HTR-8/SVneo (cell line): ENCODE measurements at regions not wholly inside any gene's neighbourhood (a gene's known extent, or its start where the extent isn't known, plus 50 kb on each side); places are given as distances from the start of the nearest gene placed in this dataset.
"Not testable (repeated sequence)": the region's sequence is repeated elsewhere in the genome, so short reads cannot be mapped to it uniquely, and the experiment has no call there.

Experiments used
- DNase-seq: peaks from one replicate; pipeline ENCODE4 v3.0.0; 2011; ENCODE audit warnings: low spot score, mixed read lengths; ENCODE audit not compliant: insufficient read length
- FAIRE-seq: peaks from 2 replicates; lab custom pipeline; 2011; peaks lifted over from hg19 to GRCh38; lab: Jason Lieb, UNC

DNA sequence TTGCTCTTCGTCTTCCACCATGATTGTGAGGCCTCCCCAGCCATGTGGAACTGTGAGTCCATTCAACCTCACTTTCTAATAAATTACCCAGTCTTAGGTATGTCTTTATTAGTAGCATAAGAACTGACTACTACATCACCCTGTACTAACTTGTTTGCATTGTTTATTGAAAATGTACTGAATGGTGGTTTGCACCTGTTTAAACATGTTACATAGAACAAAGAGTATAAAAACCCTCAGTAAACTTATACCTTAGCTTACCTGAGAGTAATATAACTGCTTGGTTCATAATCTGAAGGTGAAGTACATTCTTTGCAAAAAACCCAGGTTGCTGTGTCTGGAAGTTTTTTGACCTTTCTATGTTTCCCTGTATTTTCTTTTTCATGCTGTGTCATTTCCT, 777.8 kb downstream of the TBC1D32 start:
- no peak for DNase-seq
- FAIRE-seq: no peak

GRCh38 chr6:120553353-120553752, 780.9 kb downstream of the TBC1D32 start:
- DNase-seq (no peak), FAIRE-seq (no peak)

- no peak for FAIRE-seq
- DNase-seq: no peak
Observed at GRCh38 chr6:120545353-120545752, 788.9 kb downstream of the TBC1D32 start.

- FAIRE-seq: no peak
- no peak for DNase-seq
Observed at GRCh38 chr6:120534954-120535353, 799.3 kb downstream of the TBC1D32 start.

DNA sequence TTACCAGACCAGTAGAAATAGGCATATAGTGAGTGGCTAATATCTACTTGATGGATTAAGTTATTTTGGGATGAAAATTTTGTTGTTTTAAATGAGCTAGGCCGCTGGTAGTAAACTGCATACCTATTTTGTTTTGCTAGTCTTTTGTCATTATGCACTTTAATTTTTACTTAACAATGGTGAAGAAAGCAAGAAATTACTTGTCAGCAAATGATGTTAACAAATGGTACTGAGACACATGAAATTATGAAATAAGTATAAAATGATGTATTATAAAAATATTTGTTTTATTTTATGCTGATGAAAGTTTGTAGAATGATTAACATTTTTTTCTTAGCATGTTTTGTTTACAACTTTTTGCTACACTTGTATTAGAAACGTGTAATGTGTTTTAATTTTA, 807.7 kb downstream of the TBC1D32 start:
- FAIRE-seq (no peak), DNase-seq (no peak)

DNA sequence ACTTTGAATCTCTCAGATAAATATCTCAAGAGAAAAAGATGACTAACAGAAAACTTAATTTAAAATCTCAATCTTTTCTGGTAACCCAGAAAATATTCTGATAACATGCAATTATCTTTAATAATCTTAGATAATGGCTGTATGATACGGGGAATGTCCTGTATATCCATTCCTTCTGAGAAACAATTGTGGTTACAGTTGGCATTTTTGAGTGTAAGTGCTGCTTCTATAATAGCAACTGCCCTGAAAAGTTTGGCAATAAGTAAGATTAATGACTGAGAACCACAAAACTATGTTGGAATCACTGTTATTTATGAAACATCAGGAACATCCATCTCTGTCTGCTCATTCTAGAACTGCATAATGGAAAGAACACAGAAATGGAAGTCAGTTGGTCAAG, 819.7 kb downstream of the TBC1D32 start:
- FAIRE-seq (no peak), DNase-seq (no peak)

GRCh38 chr6:120511712-120512111, 822.6 kb downstream of the TBC1D32 start:
- FAIRE-seq: no peak
- no peak for DNase-seq

DNA sequence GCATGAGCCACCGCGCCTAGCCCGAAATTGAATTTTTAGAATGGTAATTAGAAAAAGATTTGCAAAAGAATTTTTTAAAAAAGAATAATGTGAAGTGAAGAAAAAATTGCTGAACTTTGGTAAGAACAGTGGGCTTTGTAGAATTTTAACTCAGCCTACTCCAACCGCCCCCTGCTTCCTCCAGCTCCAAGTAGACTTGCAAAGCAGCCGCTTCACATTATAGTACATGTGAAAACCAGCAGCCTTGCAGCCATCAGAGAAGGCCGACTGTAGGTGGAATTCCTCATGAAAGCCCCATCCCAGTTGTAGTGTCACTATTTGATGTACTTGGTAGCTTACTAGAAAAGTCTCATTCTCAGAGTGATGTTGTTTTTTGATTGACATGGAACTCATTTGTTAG, 835.6 kb downstream of the TBC1D32 start:
- DNase-seq (no peak), FAIRE-seq (no peak)

- FAIRE-seq: no peak
- DNase-seq: no peak
Observed at GRCh38 chr6:120496661-120497060, 837.6 kb downstream of the TBC1D32 start.

DNA sequence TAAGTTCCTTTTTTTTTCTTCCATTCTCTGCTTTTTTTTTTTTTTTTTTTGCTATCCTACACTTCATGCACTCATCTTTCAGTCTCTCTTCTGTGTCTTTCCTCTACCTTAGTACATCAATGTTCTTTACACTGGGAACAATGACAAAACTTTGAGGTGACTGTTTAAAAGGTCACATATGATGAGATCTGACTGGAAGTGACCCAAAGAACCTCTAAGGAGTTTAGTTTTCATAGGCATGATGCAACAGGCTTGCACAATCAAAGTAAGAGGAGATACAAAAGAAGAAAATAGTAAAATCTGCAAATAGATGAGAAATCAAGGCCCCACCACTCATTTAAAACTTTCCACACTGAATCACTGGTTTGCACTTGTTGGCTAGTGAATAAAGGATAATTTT, 840.8 kb downstream of the TBC1D32 start:
- no peak for DNase-seq
- FAIRE-seq: no peak

GRCh38 chr6:120489941-120490340, 844.3 kb downstream of the TBC1D32 start:
- no peak for DNase-seq
- no peak for FAIRE-seq

GRCh38 chr6:120484146-120484545, 850.1 kb downstream of the TBC1D32 start:
- FAIRE-seq (no peak), DNase-seq (no peak)

GRCh38 chr6:120478650-120479049, 855.6 kb downstream of the TBC1D32 start:
- FAIRE-seq: no peak

DNA sequence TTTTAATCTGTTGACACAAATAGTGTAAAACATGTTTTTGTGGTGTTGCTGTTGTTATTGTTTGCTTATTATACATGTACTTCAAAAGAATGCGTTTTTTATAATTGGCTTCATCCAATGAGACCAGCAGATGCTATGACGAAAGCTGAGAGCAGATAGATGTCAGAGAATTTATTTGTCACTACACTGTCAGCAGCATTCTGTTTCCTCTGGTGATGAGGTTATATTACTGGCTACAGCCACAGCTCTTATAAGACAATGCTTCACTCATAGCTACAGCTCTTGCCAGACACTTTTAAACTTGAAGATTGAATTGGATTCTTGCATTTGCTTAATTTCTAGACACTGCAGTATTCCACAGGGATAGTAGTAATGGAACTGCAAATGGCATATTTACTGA, 860.5 kb downstream of the TBC1D32 start:
- DNase-seq (no peak), FAIRE-seq (no peak)

More at GRCh38 chr6:120478650-120479049, 855.6 kb downstream of the TBC1D32 start:
- no peak for DNase-seq

DNA sequence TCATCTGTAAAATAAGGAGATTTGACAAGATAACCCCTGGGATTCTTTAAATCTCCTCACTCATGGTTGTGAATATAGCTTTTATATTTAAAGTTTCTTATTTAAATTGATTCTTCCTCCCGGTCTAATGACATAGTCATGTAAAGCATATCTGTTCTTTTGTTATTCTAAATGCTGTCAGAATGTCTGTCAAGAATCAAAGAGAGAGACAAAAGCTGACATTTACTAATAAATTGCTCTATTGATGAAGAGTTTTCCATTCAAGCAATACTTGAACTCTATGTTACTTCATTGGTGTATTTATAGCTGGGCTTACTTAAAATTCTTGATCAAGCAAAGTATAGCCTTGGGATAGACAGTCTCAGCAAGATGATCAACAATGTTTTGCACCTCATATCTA, 865.8 kb downstream of the TBC1D32 start:
- FAIRE-seq: no peak
- DNase-seq: no peak

DNA sequence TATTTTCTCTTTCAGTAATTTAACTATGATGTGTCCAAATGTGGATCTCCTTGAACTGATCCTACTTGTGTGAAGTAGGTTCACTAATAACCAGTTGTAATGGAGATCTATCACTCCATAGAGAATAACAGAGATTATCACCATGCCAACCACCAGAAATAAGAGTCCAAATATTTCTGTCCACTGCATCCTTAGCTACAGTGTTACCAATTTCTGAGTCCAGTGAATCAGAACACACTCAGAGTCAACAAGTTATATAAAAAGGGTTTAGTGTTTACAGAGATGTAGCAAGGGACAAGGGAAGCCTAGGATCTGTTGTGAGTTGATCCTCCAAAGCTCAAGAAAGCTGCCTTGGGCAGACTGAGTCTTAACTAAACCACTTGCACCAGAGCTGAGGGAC, 882.8 kb downstream of the TBC1D32 start:
- FAIRE-seq (no peak), DNase-seq (no peak)

DNA sequence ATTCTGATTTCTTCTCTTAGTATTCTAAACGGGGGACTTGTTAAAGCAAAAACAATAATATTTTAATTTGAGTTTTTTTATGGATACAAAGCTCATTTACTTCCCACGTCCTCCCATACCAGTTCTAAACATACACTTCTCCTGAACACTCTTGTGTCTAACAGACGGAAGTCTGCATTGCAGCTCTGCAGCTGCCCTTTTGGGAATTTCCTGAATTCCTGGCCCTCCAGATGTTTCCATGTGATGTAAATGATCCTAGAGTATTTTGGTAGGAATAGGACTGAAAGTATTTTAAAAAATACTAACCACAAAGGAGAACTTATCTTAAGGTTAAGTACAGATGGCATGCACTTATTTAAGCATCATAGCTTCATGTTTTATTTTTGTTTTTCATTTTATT, 886.7 kb downstream of the TBC1D32 start:
- FAIRE-seq (no peak), DNase-seq (no peak)

DNA sequence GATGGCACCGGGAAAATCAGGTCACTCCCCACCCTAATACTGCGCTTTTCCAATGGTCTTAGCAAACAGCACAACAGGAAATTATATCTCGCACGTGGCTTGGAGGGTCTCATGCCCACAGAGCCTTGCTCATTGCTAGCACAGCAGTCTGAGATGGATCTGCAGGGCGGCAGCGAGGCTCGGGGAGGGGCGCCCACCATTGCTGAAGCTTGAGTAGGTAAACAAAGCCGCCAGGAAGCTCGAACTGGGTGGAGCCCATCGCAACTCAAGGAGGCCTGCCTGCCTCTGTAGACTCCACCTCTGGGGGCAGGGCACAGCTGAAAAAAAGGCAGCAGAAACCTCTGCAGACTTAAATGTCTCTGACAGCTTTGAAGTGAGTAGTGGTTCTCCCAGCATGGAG, 901.4 kb downstream of the TBC1D32 start:
- DNase-seq, FAIRE-seq: not testable (repeated sequence)

GRCh38 chr6:120431841-120432240, 902.4 kb downstream of the TBC1D32 start:
- DNase-seq (no peak), FAIRE-seq (no peak)

DNA sequence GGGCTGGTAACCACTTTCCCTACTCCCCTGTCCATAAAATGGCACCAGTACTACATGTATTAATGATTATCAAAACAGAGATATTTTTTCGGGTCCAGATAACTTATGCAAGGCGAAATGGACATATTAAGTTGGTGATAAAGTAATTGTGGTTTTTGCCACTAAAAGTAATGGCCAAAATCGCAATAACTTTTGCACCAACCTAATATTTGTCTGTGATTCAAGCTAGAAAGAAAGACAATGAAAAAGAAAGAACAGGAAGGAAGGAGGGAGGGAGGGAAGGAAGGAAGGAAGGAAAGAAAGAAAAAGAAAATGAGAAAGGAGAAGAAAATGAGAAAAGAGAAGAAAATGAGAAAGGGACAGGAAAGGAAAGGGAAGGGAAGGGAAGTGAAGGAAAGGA, 922.9 kb downstream of the TBC1D32 start:
- DNase-seq (no peak), FAIRE-seq (no peak)

GRCh38 chr6:120410586-120410985, 923.7 kb downstream of the TBC1D32 start:
- DNase-seq (no peak), FAIRE-seq (no peak)

DNA sequence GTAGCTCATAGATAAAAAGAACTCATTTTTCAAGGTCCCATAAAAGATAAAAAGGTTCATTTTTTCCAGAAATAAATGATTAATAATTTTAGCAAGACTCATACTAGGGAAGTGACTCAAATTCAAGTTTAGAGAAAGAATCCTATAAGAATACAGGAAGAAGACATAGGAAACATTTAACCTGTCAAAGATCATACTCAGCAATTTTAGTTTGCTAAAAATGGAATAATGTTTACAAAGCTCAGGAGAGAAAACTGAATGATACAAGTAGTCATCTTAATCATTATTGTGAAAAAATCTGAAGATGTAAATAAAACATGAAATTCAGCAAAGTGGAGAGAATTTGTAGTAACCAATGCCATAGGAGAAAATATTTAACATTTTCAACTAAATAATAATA, 926.6 kb downstream of the TBC1D32 start:
- DNase-seq (no peak), FAIRE-seq (no peak)

- DNase-seq: no peak
- no peak for FAIRE-seq
Observed at GRCh38 chr6:120405947-120406346, 928.3 kb downstream of the TBC1D32 start.
